Transverse colon (tissue), 4 donors: ENCODE measurements at regions not wholly inside any gene's neighbourhood (a gene's known extent, or its start where the extent isn't known, plus 50 kb on each side); places are given as distances from the start of the nearest gene placed in this dataset.

ENCODE experiments used
- DNase-seq: peaks from one replicate; pipeline ENCODE4 v3.0.0-alpha.2; 2019
- H3K27ac ChIP-seq, 4 donors: fragments of 200-600 bp; sonication (generic); 2 replicates each; pipeline ENCODE4 v1.5.1; 2016 to 2018; ENCODE audit warnings: inconsistent platforms in 4 of 4
- H3K27me3 ChIP-seq: fragments of 200-600 bp; sonication (generic); 2 replicates; pipeline ENCODE4 v1.5.1; 2017; ENCODE audit warnings: inconsistent platforms
- H3K36me3 ChIP-seq, 4 donors: fragments of 200-600 bp; sonication (generic); 2 replicates each; pipeline ENCODE4 v1.5.1; 2017 to 2019; ENCODE audit warnings: inconsistent platforms in 4 of 4
- H3K4me1 ChIP-seq, 4 donors: fragments of 200-600 bp; sonication (generic); 2 replicates each; pipeline ENCODE4 v1.5.1; 2017 to 2020; ENCODE audit warnings: inconsistent platforms in 4 of 4
- H3K4me3 ChIP-seq, 4 donors: fragments of 200-600 bp; sonication (generic); 1 replicate in 1 of 4; 2 replicates in 3 of 4; pipeline versions ENCODE4 v1.5.1 to v1.6.1; 2017 to 2019; ENCODE audit warnings: inconsistent platforms in 4 of 4
- H3K9me3 ChIP-seq, 2 donors: fragments of 200-600 bp; sonication (generic); 2 replicates each; pipeline ENCODE4 v1.5.1; 2017 to 2019; ENCODE audit warnings: inconsistent platforms in 2 of 2
- CTCF ChIP-seq, 5 experiments: fragments of 200-600 bp in 3 of 5; fragments of 450-650 bp in 2 of 5; sonication (generic) in 3 of 5; IDR thresholded peaks; 1 replicate in 2 of 5; 2 replicates in 3 of 5; pipeline ENCODE4 v1.5.1; 2016 to 2017; ENCODE audit warnings: antibody characterized with exemption in 5 of 5, inconsistent platforms in 3 of 5, mild to moderate bottlenecking in 2 of 5, moderate library complexity in 1 of 5
- EP300 ChIP-seq: sonication (generic); formaldehyde crosslinking; IDR thresholded peaks from one replicate; pipeline ENCODE4 v1.6.1; 2017; ENCODE audit warnings: antibody characterized with exemption, low read depth
- POLR2A ChIP-seq: fragments of 450-650 bp; IDR thresholded peaks from one replicate; pipeline ENCODE4 v1.6.1; 2016; ENCODE audit warnings: antibody characterized with exemption, mild to moderate bottlenecking, moderate library complexity
- POLR2AphosphoS5 ChIP-seq, 3 donors: sonication (generic); formaldehyde crosslinking; IDR thresholded peaks; one replicate each; pipeline ENCODE4 v1.6.1; 2016; ENCODE audit warnings: antibody characterized with exemption in 3 of 3
- WGBS, 2 donors: methylation state at CpG; one replicate each; pipeline ENCODE4 v1.1.5; 2018; ENCODE audit warnings: low coverage in 1 of 2; 5-methylcytosine and 5-hydroxymethylcytosine counted together
- in situ Hi-C, 4 donors: fragments of 200-750 bp; cut with MboI; loops; one replicate each; pipeline versions ENCODE4 v1.15.0 to v1.15.1; 2017; ENCODE audit warnings: low sequenced_read_pairs in 3 of 4, low pct_ligation_motif_present in 1 of 4, low pct_unique_long_range_greater_than_20kb in 1 of 4
- intact Hi-C: fragments of 100-400 bp; cut with DNase I; formaldehyde crosslinking; loops from one replicate; pipeline ENCODE4 v1.15.1; 2023; ENCODE audit warnings: low total_unique reads

GRCh38 chr2:209321076-209321475, 102.8 kb upstream of the MAP2 start:
- intact Hi-C loops: no loop called here
- in situ Hi-C loops: loop anchor here in 1 of 4 donors (25.0 kb wide), 1 partner anchor 891 kb away; no protein-coding TSS in a partner anchor

GRCh38 chr2:209321581-209321980, 102.3 kb upstream of the MAP2 start:
- H3K36me3 ChIP-seq: no peaks in the 10 kb centered on the region
- intact Hi-C loops (no loop called here), in situ Hi-C loops (loop anchor here in 1 of 4 donors (25.0 kb wide), 1 partner anchor 891 kb away; no protein-coding TSS in a partner anchor)
- DNase-seq: no peak
- H3K27ac ChIP-seq: no peak overlapping the region
- no peaks in the 10 kb centered on the region for H3K27me3 ChIP-seq
- H3K9me3 ChIP-seq: no peaks in the 10 kb centered on the region
- no peaks in the 10 kb centered on the region for H3K4me1 ChIP-seq
- WGBS, 2 donors: 76% methylated on average over 3 of the region's 3 CpGs; no CpG with 5 or more reads in 1 of the 2 donors
- H3K4me3 ChIP-seq: no peak overlapping the region
- TF ChIP-seq POLR2A (no peak), POLR2AphosphoS5 (IDR thresholded peaks at IDR 0.05) (no peak), CTCF (IDR thresholded peaks at IDR 0.05) (no peak), EP300 (no peak)

More at GRCh38 chr2:209321076-209321475, 102.8 kb upstream of the MAP2 start:
- H3K27ac ChIP-seq: no peak overlapping the region
- TF ChIP-seq CTCF (IDR thresholded peaks at IDR 0.05): no peak
- TF ChIP-seq EP300: no peak
- TF ChIP-seq POLR2AphosphoS5 (IDR thresholded peaks at IDR 0.05): no peak
- no peak for TF ChIP-seq POLR2A
- no peaks in the 10 kb centered on the region for H3K4me1 ChIP-seq
- 75 to 79% methylated on average over 2 to 3 of the region's 3 CpGs for WGBS, 2 donors
- no peaks in the 10 kb centered on the region for H3K9me3 ChIP-seq
- no peaks in the 10 kb centered on the region for H3K27me3 ChIP-seq
- no peak for DNase-seq
- no peaks in the 10 kb centered on the region for H3K36me3 ChIP-seq
- no peak overlapping the region for H3K4me3 ChIP-seq

GRCh38 chr2:209322041-209322440, 101.8 kb upstream of the MAP2 start:
- TF ChIP-seq EP300 (no peak), CTCF (IDR thresholded peaks at IDR 0.05) (no peak), POLR2AphosphoS5 (IDR thresholded peaks at IDR 0.05) (no peak), POLR2A (no peak)
- WGBS, 2 donors: 40 to 55% methylated on average over 1 of the region's 1 CpG
- in situ Hi-C loops: loop anchor here in 1 of 4 donors (25.0 kb wide), 1 partner anchor 890 kb away; no protein-coding TSS in a partner anchor

GRCh38 chr2:209322905-209323512, 100.8 kb upstream of the MAP2 start:
- in situ Hi-C loops: loop anchor here in 1 of 4 donors (25.0 kb wide), 1 partner anchor 889 kb away; no protein-coding TSS in a partner anchor
- intact Hi-C loops: no loop called here
- WGBS, 2 donors: 66 to 81% methylated on average over 3 to 5 of the region's 5 CpGs
- no peaks in the 10 kb centered on the region for H3K4me1 ChIP-seq
- DNase-seq: no peak
- no peak overlapping the region for H3K4me3 ChIP-seq
- H3K9me3 ChIP-seq: no peaks in the 10 kb centered on the region
- H3K36me3 ChIP-seq: no peaks in the 10 kb centered on the region
- no peaks in the 10 kb centered on the region for H3K27me3 ChIP-seq
- no peak overlapping the region for H3K27ac ChIP-seq
- no peak for TF ChIP-seq POLR2A

More at GRCh38 chr2:209322041-209322440, 101.8 kb upstream of the MAP2 start:
- intact Hi-C loops: no loop called here
- Histone ChIP-seq H3K36me3 (no peaks in the 10 kb centered on the region), H3K4me1 (no peaks in the 10 kb centered on the region), H3K27me3 (no peaks in the 10 kb centered on the region), H3K9me3 (no peaks in the 10 kb centered on the region), H3K4me3 (no peak overlapping the region), H3K27ac (no peak overlapping the region)
- no peak for DNase-seq
